D721Med (cell line): ENCODE measurements at regions not wholly inside any gene's neighbourhood (a gene's known extent, or its start where the extent isn't known, plus 50 kb on each side); places are given as distances from the start of the nearest gene placed in this dataset.

Experiments used
- DNase-seq: peaks from one replicate; pipeline ENCODE4 v3.0.0; 2011; ENCODE audit warnings: low spot score; ENCODE audit not compliant: insufficient read length
- FAIRE-seq: peaks from 2 replicates; lab custom pipeline; 2011; peaks lifted over from hg19 to GRCh38; lab: Jason Lieb, UNC
- TF ChIP-seq, protein P1 (sequence below): IDR thresholded peaks from 2 replicates; pipeline ENCODE4 v1.5.1; 2012; ENCODE audit warnings: mild to moderate bottlenecking, control low read depth; ENCODE audit not compliant: insufficient read depth; ENCODE audit errors: missing control alignments

DNA sequence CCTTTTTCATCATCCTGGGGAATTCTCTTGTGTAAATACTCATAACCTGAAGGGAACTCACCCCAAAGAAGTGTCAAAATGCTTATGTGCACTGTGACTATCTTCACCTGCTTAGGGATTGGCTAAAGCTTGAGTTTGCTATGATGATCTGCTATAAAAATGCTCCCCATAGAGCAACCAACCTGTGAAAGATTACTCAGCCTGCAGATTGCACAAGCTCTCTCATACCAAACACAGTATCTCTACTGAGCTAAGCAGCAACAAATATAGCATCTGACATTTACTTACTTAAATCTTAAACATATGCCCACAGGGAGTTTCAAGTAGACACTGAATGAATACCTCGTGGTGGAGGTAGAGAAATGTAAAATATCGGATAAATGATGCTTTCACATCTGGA lies 725.8 kb downstream of the MRPL39 start:
- DNase-seq (no peak), FAIRE-seq (no peak)
- TF ChIP-seq, protein P1, sequence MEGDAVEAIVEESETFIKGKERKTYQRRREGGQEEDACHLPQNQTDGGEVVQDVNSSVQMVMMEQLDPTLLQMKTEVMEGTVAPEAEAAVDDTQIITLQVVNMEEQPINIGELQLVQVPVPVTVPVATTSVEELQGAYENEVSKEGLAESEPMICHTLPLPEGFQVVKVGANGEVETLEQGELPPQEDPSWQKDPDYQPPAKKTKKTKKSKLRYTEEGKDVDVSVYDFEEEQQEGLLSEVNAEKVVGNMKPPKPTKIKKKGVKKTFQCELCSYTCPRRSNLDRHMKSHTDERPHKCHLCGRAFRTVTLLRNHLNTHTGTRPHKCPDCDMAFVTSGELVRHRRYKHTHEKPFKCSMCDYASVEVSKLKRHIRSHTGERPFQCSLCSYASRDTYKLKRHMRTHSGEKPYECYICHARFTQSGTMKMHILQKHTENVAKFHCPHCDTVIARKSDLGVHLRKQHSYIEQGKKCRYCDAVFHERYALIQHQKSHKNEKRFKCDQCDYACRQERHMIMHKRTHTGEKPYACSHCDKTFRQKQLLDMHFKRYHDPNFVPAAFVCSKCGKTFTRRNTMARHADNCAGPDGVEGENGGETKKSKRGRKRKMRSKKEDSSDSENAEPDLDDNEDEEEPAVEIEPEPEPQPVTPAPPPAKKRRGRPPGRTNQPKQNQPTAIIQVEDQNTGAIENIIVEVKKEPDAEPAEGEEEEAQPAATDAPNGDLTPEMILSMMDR: no peak

DNA sequence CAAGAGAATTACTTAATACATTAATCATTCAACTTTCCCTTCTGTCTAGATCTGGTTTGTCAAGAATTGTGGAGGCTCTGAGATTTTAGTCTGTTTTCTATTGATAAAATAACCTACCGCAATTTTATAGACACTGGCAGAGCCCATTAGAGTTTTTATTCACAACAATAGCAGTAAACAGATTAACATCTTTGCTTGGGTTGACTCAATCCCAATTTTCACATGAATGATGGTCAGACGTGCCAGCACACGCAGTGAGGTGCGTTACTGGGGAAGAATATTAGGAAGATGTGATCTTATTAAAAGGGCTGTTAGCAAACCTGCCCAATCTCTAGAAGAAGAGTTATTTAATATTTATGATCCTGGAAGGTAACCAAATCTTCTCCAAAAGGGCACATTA lies 736.6 kb downstream of the MRPL39 start:
- no peak for FAIRE-seq
- TF ChIP-seq, protein P1: no peak
- no peak for DNase-seq

DNA sequence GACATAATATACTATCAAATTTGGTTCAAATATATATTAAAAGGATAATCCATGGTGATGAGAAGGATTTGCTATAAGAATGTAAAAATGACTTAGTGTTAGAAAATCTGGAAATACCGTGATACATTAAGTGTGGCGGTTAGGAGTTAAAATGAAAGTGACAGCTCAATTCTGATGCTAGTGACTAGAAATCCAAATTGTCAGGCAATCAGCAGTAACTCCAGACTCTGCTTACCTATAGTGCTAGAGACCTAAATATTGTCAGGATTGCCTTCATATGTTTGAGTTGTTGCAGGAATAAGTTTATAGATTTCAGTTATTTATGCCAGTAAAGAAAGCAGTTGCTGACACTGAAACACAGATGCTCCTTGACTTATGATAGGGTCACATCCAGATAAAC lies 737.4 kb downstream of the MRPL39 start:
- no peak for DNase-seq
- FAIRE-seq: peak; percentile 48
- TF ChIP-seq, protein P1: no peak

DNA sequence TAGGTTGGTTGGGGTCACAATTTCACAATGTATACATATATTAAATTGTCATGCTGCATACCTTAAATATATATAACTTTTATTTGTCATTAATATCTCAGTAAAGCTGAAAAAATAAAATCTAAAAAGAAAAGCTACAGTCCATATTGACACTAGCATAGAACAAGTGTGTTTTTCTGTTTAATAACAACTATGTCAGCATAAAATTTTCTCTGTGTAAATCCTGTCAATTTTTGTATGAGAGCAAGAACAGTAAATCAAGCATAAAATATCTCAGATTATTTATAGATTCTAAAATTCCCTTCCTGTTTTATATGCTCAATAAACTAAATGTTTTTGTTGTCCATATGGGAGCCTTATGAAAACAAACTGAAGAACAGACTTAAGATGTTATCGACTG lies 739.2 kb downstream of the MRPL39 start:
- FAIRE-seq: no peak

DNA sequence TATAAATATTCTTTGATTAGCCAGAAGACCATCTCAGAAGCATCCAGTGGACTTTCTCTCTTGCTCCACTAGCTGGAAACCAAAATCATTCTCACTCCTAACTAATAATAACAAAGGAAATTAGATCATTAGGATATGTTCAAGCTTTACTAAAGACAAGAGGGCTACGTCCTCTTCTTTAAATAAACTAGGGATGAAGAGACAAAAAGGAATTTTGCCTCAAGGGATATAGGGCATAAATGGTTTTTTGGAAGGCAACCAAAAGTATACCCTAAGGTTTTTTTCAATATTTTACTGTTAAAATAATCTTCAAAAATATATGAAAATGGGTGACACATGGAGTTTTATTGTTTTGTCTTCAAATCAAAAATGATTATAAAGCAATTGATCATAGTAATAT lies 745.8 kb downstream of the MRPL39 start:
- DNase-seq: no peak
- TF ChIP-seq, protein P1: no peak

More for the DNA sequence above, 739.2 kb downstream of the MRPL39 start:
- TF ChIP-seq, protein P1: no peak
- no peak for DNase-seq

DNA sequence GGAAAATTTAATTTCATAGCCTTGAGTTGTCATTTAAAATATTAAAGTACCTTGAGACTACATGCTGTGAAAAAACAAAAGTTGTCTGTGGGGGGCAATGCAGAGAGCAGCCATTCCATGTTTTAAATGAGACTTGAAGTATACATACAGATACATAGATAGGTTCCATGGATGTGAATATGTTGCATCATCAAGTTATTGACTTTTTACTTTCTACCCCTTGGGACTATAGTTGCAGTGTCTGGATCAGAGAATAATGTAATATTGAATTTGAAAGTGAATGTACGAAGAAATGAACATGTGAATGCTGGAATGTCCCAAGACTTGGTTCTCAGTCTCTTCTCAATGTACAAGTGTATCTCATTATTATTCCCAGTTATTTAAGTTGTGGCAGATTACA lies 751.0 kb downstream of the MRPL39 start:
- FAIRE-seq: no peak
- TF ChIP-seq, protein P1: no peak
- DNase-seq: no peak

More for the DNA sequence above, 745.8 kb downstream of the MRPL39 start:
- FAIRE-seq: no peak

DNA sequence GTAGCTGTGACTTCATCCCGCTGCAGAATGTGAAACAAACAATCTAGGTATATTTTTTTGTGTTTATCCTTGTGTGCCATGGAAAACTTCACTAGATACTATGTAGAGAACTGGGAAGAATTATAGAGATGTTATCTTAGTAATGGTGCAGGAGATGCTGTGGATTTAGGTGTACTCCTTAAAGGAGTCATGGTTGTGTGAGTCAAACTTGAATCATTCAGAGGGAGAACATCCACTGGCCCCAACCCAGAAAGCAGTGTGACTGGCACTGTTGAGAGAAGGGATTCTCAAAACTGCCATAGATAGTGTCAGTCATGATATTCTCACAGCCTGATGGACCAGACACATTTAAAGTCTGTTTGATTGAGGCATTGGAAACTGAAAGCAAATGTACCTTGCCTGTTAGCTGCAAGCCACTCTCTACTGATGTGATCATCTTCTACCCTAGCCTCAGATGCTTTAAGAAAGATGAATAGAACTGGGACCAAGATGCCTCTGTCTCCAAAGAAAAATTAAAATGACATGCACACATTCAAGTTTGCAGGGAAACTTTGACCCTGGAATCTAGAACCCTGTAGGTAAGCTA lies 754.6 kb downstream of the MRPL39 start:
- TF ChIP-seq, protein P1: no peak
- FAIRE-seq: no peak
- DNase-seq: no peak
